Sigmoid colon (tissue), 6 donors: ENCODE measurements at regions not wholly inside any gene's neighbourhood (a gene's known extent, or its start where the extent isn't known, plus 50 kb on each side); places are given as distances from the start of the nearest gene placed in this dataset.

Source experiments
- DNase-seq: peaks from one replicate; pipeline ENCODE4 v3.0.0-alpha.2; 2019
- H3K27ac ChIP-seq, 4 donors: fragments of 200-600 bp; sonication (generic); one replicate each; pipeline ENCODE4 v1.5.1; 2016 to 2019; ENCODE audit warnings: mild to moderate bottlenecking in 1 of 4
- H3K27me3 ChIP-seq, 3 donors: fragments of 200-600 bp; sonication (generic); one replicate each; pipeline ENCODE4 v1.5.1; 2019; ENCODE audit warnings: mild to moderate bottlenecking in 1 of 3
- H3K36me3 ChIP-seq, 4 donors: fragments of 200-600 bp; sonication (generic); one replicate each; pipeline ENCODE4 v1.5.1; 2016 to 2019
- H3K4me1 ChIP-seq, 4 donors: fragments of 200-600 bp; sonication (generic); one replicate each; pipeline ENCODE4 v1.5.1; 2017 to 2019
- H3K4me3 ChIP-seq, 4 donors: fragments of 200-600 bp; sonication (generic); one replicate each; pipeline ENCODE4 v1.5.1; 2017 to 2019; ENCODE audit warnings: mild to moderate bottlenecking in 2 of 4, moderate library complexity in 1 of 4
- H3K9me3 ChIP-seq, 4 donors: fragments of 200-600 bp in 3 of 4; sonication (generic) in 3 of 4; one replicate each; pipeline versions ENCODE4 v1.5.1 to v1.6.1; 2013 to 2019
- EP300 ChIP-seq, 4 donors: sonication (generic); formaldehyde crosslinking; IDR thresholded peaks; one replicate each; pipeline ENCODE4 v1.6.1; 2017; ENCODE audit warnings: antibody characterized with exemption in 4 of 4
- POLR2A ChIP-seq, 2 donors: fragments of 450-650 bp; IDR thresholded peaks; one replicate each; pipeline ENCODE4 v1.6.1; 2016; ENCODE audit warnings: antibody characterized with exemption in 2 of 2, mild to moderate bottlenecking in 2 of 2, moderate library complexity in 2 of 2
- POLR2AphosphoS5 ChIP-seq, 4 donors: sonication (generic); formaldehyde crosslinking; IDR thresholded peaks; one replicate each; pipeline ENCODE4 v1.6.1; 2017; ENCODE audit warnings: antibody characterized with exemption in 4 of 4
- WGBS, 2 donors: extraction: QIAGEN DNeasy Blood & Tissue Kit; methylation state at CpG; one replicate each; pipeline ENCODE4 v1.1.7; 2013; 5-methylcytosine and 5-hydroxymethylcytosine counted together
- intact Hi-C: fragments of 100-400 bp; cut with DNase I; formaldehyde crosslinking; loops from one replicate; pipeline ENCODE4 v1.15.1; 2023
- small RNA-seq, 3 donors: library from RNA; depleted of rRNA; stranded (forward); fragments of <200 nt; gene quantifications; one replicate each; pipeline ENCODE3, GENCODE V24; 2016
- TF ChIP-seq, protein P1 (sequence below), 4 experiments: fragments of 450-650 bp in 3 of 4; fragments of 200-600 bp in 1 of 4; IDR thresholded peaks; one replicate each; pipeline ENCODE4 v1.5.1; 2016 to 2019; ENCODE audit warnings: antibody characterized with exemption in 4 of 4, mild to moderate bottlenecking in 3 of 4, moderate library complexity in 2 of 4
- donor health status: healthy with polysubstance abuse.
- donor health status: healthy.

GRCh38 chr2:117762454-117762853 is 52.0 kb upstream of the DDX18 start:
- intact Hi-C loops: no loop called here
- H3K9me3 ChIP-seq: peaks cover 0 to 3% (median 0%) of the 10 kb centered on the region in 4 donors
- no peak for TF ChIP-seq EP300 (IDR thresholded peaks at IDR 0.05)
- no peak for TF ChIP-seq POLR2A (IDR thresholded peaks at IDR 0.05)
- TF ChIP-seq, protein P1, sequence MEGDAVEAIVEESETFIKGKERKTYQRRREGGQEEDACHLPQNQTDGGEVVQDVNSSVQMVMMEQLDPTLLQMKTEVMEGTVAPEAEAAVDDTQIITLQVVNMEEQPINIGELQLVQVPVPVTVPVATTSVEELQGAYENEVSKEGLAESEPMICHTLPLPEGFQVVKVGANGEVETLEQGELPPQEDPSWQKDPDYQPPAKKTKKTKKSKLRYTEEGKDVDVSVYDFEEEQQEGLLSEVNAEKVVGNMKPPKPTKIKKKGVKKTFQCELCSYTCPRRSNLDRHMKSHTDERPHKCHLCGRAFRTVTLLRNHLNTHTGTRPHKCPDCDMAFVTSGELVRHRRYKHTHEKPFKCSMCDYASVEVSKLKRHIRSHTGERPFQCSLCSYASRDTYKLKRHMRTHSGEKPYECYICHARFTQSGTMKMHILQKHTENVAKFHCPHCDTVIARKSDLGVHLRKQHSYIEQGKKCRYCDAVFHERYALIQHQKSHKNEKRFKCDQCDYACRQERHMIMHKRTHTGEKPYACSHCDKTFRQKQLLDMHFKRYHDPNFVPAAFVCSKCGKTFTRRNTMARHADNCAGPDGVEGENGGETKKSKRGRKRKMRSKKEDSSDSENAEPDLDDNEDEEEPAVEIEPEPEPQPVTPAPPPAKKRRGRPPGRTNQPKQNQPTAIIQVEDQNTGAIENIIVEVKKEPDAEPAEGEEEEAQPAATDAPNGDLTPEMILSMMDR (IDR thresholded peaks at IDR 0.05): no peak
- TF ChIP-seq POLR2AphosphoS5 (IDR thresholded peaks at IDR 0.05): no peak
- no peaks in the 10 kb centered on the region for H3K27me3 ChIP-seq
- no peak overlapping the region for H3K4me3 ChIP-seq
- H3K27ac ChIP-seq: no peak overlapping the region
- no peaks in the 10 kb centered on the region for H3K36me3 ChIP-seq
- DNase-seq: no peak
- H3K4me1 ChIP-seq: no peaks in the 10 kb centered on the region

- 57 to 68% methylated on average over 4 of the region's 4 CpGs for WGBS, 2 donors
- no peak for TF ChIP-seq POLR2A (IDR thresholded peaks at IDR 0.05)
- no peak for TF ChIP-seq EP300 (IDR thresholded peaks at IDR 0.05)
- TF ChIP-seq, protein P1 (IDR thresholded peaks at IDR 0.05): no peak
- no peak for TF ChIP-seq POLR2AphosphoS5 (IDR thresholded peaks at IDR 0.05)
- no peaks in the 10 kb centered on the region for H3K36me3 ChIP-seq
- DNase-seq: no peak
- no peak overlapping the region for H3K4me3 ChIP-seq
- no peaks in the 10 kb centered on the region for H3K4me1 ChIP-seq
- H3K27me3 ChIP-seq: no peaks in the 10 kb centered on the region
- H3K27ac ChIP-seq: no peak overlapping the region
- intact Hi-C loops: no loop called here
- H3K9me3 ChIP-seq: peaks cover 0 to 3% (median 0%) of the 10 kb centered on the region in 4 donors
Measured at GRCh38 chr2:117763804-117764203, 50.7 kb upstream of the DDX18 start.

Small RNA genes in the stretch of these regions (small RNA-seq; reads per million reads assigned to genes)
- gene AC104408.1: 0 reads per million in 3 donors
- gene RNU7-190P: 0 reads per million in 3 donors
